GM18502 (cell line): ENCODE measurements at regions not wholly inside any gene's neighbourhood (a gene's known extent, or its start where the extent isn't known, plus 50 kb on each side); places are given as distances from the start of the nearest gene placed in this dataset.

Experiments used
- ATAC-seq: cut with Tn5 transposase; IDR thresholded peaks from one replicate; pipeline ENCODE4 v1.9.1; 2021; ENCODE audit warnings: mild to moderate bottlenecking; ENCODE audit not compliant: unreplicated experiment, poor library complexity

GRCh38 chr21:27677546-27677945, 710.7 kb upstream of the ADAMTS5 start:
- ATAC-seq: no peak

GRCh38 chr21:27675306-27675705, 708.4 kb upstream of the ADAMTS5 start:
- ATAC-seq: no peak

GRCh38 chr21:27674041-27674615, 707.2 kb upstream of the ADAMTS5 start:
- no peak for ATAC-seq

GRCh38 chr21:27673581-27673980, 706.7 kb upstream of the ADAMTS5 start:
- ATAC-seq: no peak

GRCh38 chr21:27671207-27671606, 704.3 kb upstream of the ADAMTS5 start:
- ATAC-seq: no peak

- no peak for ATAC-seq
Observed at GRCh38 chr21:27653481-27653880, 686.6 kb upstream of the ADAMTS5 start.

GRCh38 chr21:27649762-27650161, 682.9 kb upstream of the ADAMTS5 start:
- no peak for ATAC-seq

- no peak for ATAC-seq
Observed at GRCh38 chr21:27649323-27649722, 682.4 kb upstream of the ADAMTS5 start.

GRCh38 chr21:27648560-27648959, 681.7 kb upstream of the ADAMTS5 start:
- ATAC-seq: no peak

GRCh38 chr21:27647921-27648320, 681.0 kb upstream of the ADAMTS5 start:
- no peak for ATAC-seq

- no peak for ATAC-seq
Observed at GRCh38 chr21:27647401-27647800, 680.5 kb upstream of the ADAMTS5 start.

GRCh38 chr21:27646691-27647090, 679.8 kb upstream of the ADAMTS5 start:
- ATAC-seq: no peak

- ATAC-seq: no peak
Observed at GRCh38 chr21:27646056-27646455, 679.2 kb upstream of the ADAMTS5 start.

- no peak for ATAC-seq
Observed at GRCh38 chr21:27645285-27645684, 678.4 kb upstream of the ADAMTS5 start.

GRCh38 chr21:27643326-27643725, 676.4 kb upstream of the ADAMTS5 start:
- no peak for ATAC-seq

- ATAC-seq: no peak
Observed at GRCh38 chr21:27639286-27639685, 672.4 kb upstream of the ADAMTS5 start.

- ATAC-seq: no peak
Observed at GRCh38 chr21:27636656-27637055, 669.8 kb upstream of the ADAMTS5 start.

- ATAC-seq: no peak
Observed at GRCh38 chr21:27633631-27634030, 666.7 kb upstream of the ADAMTS5 start.

- ATAC-seq: no peak
Observed at GRCh38 chr21:27631471-27631870, 664.6 kb upstream of the ADAMTS5 start.

- ATAC-seq: no peak
Observed at GRCh38 chr21:27622631-27623030, 655.7 kb upstream of the ADAMTS5 start.

GRCh38 chr21:27614231-27614630, 647.3 kb upstream of the ADAMTS5 start:
- no peak for ATAC-seq

- ATAC-seq: no peak
Observed at GRCh38 chr21:27606422-27606821, 639.5 kb upstream of the ADAMTS5 start.

- no peak for ATAC-seq
Observed at GRCh38 chr21:27596196-27596595, 629.3 kb upstream of the ADAMTS5 start.
